Colonic mucosa (tissue), 4 donors: ENCODE measurements at regions not wholly inside any gene's neighbourhood (a gene's known extent, or its start where the extent isn't known, plus 50 kb on each side); places are given as distances from the start of the nearest gene placed in this dataset.

Experiments used
- DNase-seq: peaks from one replicate; pipeline ENCODE4 v3.0.0-alpha.2; 2020
- H3K27ac ChIP-seq: fragments of 200-600 bp; one replicate; pipeline ENCODE4 v1.8.0; 2021
- H3K27me3 ChIP-seq: fragments of 200-600 bp; one replicate; pipeline ENCODE4 v1.8.0; 2021
- H3K36me3 ChIP-seq: fragments of 200-600 bp; one replicate; pipeline ENCODE4 v1.8.0; 2021
- H3K4me1 ChIP-seq: fragments of 200-600 bp; one replicate; pipeline ENCODE4 v1.8.0; 2021; ENCODE audit warnings: mild to moderate bottlenecking
- H3K4me3 ChIP-seq: fragments of 200-600 bp; one replicate; pipeline ENCODE4 v1.8.0; 2021
- H3K9ac ChIP-seq, 2 donors: one replicate each; pipeline ENCODE4 v1.7.0; 2013; ENCODE audit warnings: control low read depth in 2 of 2, low read depth in 2 of 2, low read length in 2 of 2
- H3K9me3 ChIP-seq: fragments of 200-600 bp; one replicate; pipeline ENCODE4 v1.8.0; 2021
- CTCF ChIP-seq: fragments of 200-600 bp; IDR thresholded peaks from one replicate; pipeline ENCODE4 v1.8.0; 2022; ENCODE audit warnings: antibody characterized with exemption, mild to moderate bottlenecking
- intact Hi-C: fragments of 100-400 bp; cut with DNase I; formaldehyde crosslinking; loops from one replicate; pipeline ENCODE4 v1.14.1; 2022
- donor health status: healthy.
- donor health status: DM: no; HTN: no; CAD: no.
- donor health status: DM: no; HTN: no; CAD: no.

GRCh38 chr1:88043834-88044233, 640.2 kb upstream of the PKN2 start:
- TF ChIP-seq CTCF: no peak
- no peak for DNase-seq
- intact Hi-C loops: no loop called here
- Histone ChIP-seq H3K27me3 (no peaks in the 10 kb centered on the region), H3K4me3 (no peak overlapping the region), H3K9me3 (no peaks in the 10 kb centered on the region), H3K27ac (no peak overlapping the region), H3K4me1 (no peaks in the 10 kb centered on the region), H3K36me3 (no peaks in the 10 kb centered on the region), H3K9ac (no peak overlapping the region)

- intact Hi-C loops: loop anchor here (10.0 kb wide), 1 partner anchor 757 kb away; no protein-coding TSS in a partner anchor
- DNase-seq: no peak
- no peaks in the 10 kb centered on the region for H3K36me3 ChIP-seq
These were observed 631.9 kb upstream of the PKN2 start for GRCh38 chr1:88052167-88052566.

GRCh38 chr1:88053065-88053464, 631.0 kb upstream of the PKN2 start:
- no peak overlapping the region for H3K4me3 ChIP-seq
- no peaks in the 10 kb centered on the region for H3K9me3 ChIP-seq
- DNase-seq: no peak
- TF ChIP-seq CTCF: no peak
- no peaks in the 10 kb centered on the region for H3K4me1 ChIP-seq
- H3K27ac ChIP-seq: no peak overlapping the region
- no peaks in the 10 kb centered on the region for H3K27me3 ChIP-seq
- no peak overlapping the region for H3K9ac ChIP-seq
- intact Hi-C loops: loop anchor here (10.0 kb wide), 1 partner anchor 758 kb away; no protein-coding TSS in a partner anchor
- H3K36me3 ChIP-seq: no peaks in the 10 kb centered on the region

More at GRCh38 chr1:88052167-88052566, 631.9 kb upstream of the PKN2 start:
- Histone ChIP-seq H3K4me3 (no peak overlapping the region), H3K27ac (no peak overlapping the region), H3K4me1 (no peaks in the 10 kb centered on the region), H3K27me3 (no peaks in the 10 kb centered on the region), H3K9me3 (no peaks in the 10 kb centered on the region), H3K9ac (no peak overlapping the region)
- TF ChIP-seq CTCF: no peak

DNA sequence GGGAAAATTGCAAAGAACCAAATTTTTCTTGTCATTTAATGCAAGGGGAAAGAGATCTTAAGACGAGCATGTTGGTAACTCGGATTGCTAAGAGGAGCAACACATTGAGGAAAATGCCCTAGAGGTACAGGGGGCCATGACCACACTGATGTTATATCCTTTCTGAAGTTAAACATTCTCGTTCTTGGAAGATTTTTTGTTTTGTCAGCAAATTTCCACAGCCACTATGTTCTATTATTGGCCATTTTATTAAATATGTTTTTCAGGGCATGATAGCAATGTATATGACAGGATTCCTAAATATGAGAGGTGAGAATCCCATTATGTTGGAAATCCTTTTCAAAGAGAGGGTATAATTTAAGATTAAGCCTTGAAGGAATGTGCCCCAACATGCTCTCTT, 627.2 kb upstream of the PKN2 start:
- no peaks in the 10 kb centered on the region for H3K4me1 ChIP-seq
- DNase-seq: no peak
- TF ChIP-seq CTCF: no peak
- no peak overlapping the region for H3K9ac ChIP-seq
- no peaks in the 10 kb centered on the region for H3K36me3 ChIP-seq
- no peaks in the 10 kb centered on the region for H3K27me3 ChIP-seq
- no peak overlapping the region for H3K27ac ChIP-seq
- intact Hi-C loops: loop anchor here (10.0 kb wide), 1 partner anchor 762 kb away; no protein-coding TSS in a partner anchor
- H3K4me3 ChIP-seq: no peak overlapping the region
- H3K9me3 ChIP-seq: no peaks in the 10 kb centered on the region

DNA sequence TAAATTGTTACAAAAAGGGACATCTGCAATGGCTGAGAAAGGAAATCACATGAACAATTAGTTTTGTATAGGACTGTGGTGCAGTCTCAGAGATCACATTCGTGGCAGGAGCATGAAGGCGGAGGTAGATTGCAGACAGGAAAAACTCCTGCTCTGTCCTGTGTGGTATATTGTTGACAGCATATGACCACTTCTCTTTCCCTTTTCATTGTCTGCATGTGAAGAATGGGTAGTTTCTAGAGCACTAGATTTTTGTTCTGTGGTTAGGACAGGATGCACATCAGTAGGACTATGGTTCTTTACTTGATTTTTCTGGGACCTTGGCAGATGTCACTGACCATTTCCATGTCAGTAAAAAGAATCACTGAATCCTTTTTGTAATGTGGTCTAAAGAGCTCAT, 625.9 kb upstream of the PKN2 start:
- Histone ChIP-seq H3K36me3 (no peaks in the 10 kb centered on the region), H3K4me1 (no peaks in the 10 kb centered on the region), H3K9me3 (no peaks in the 10 kb centered on the region), H3K4me3 (no peak overlapping the region), H3K9ac (no peak overlapping the region), H3K27ac (no peak overlapping the region), H3K27me3 (no peaks in the 10 kb centered on the region)
- no peak for TF ChIP-seq CTCF
- DNase-seq: no peak
- intact Hi-C loops: loop anchor here (10.0 kb wide), 1 partner anchor 763 kb away; no protein-coding TSS in a partner anchor
